ENCODE measurements at regions not wholly inside any gene's neighbourhood (a gene's known extent, or its start where the extent isn't known, plus 50 kb on each side); places are given as distances from the start of the nearest gene placed in this dataset.
"Not testable (repeated sequence)": the region's sequence is repeated elsewhere in the genome, so short reads cannot be mapped to it uniquely, and the experiment has no call there.

- ATAC-seq (ENCODE audit: low FRiP score) = no peak
- TF ChIP-seq CTCF (IDR thresholded peaks at IDR 0.05) = no peak
- DNase-seq (ENCODE audit: low spot score) = no peak
These were observed 531.3 kb upstream of the TMEFF2 start for GRCh38 chr2:192725991-192726390.

GRCh38 chr2:192719629-192720028 is 524.9 kb upstream of the TMEFF2 start:
- DNase-seq (ENCODE audit: low spot score) (no peak), ATAC-seq (ENCODE audit: low FRiP score) (no peak)
- no peak for TF ChIP-seq CTCF (IDR thresholded peaks at IDR 0.05)

GRCh38 chr2:192718340-192718739 is 523.6 kb upstream of the TMEFF2 start:
- no peak for TF ChIP-seq CTCF (IDR thresholded peaks at IDR 0.05)
- DNase-seq (ENCODE audit: low spot score) = no peak
- ATAC-seq (ENCODE audit: low FRiP score) = no peak

GRCh38 chr2:192700934-192701333 is 506.2 kb upstream of the TMEFF2 start:
- DNase-seq (ENCODE audit: low spot score) (no peak), ATAC-seq (ENCODE audit: low FRiP score) (no peak)
- TF ChIP-seq CTCF (IDR thresholded peaks at IDR 0.05) = no peak

GRCh38 chr2:192697880-192698279 is 503.1 kb upstream of the TMEFF2 start:
- DNase-seq (ENCODE audit: low spot score) = no peak
- no peak for ATAC-seq (ENCODE audit: low FRiP score)
- TF ChIP-seq CTCF (IDR thresholded peaks at IDR 0.05) = no peak

- TF ChIP-seq CTCF (IDR thresholded peaks at IDR 0.05) = no peak
- ATAC-seq (ENCODE audit: low FRiP score) (no peak), DNase-seq (ENCODE audit: low spot score) (no peak)
These were observed 502.1 kb upstream of the TMEFF2 start for GRCh38 chr2:192696857-192697256.

GRCh38 chr2:192687015-192687414 is 492.3 kb upstream of the TMEFF2 start:
- TF ChIP-seq CTCF (IDR thresholded peaks at IDR 0.05) = no peak
- no peak for ATAC-seq (ENCODE audit: low FRiP score)

GRCh38 chr2:192682511-192682910 is 487.8 kb upstream of the TMEFF2 start:
- ATAC-seq (ENCODE audit: low FRiP score); DNase-seq (ENCODE audit: low spot score): not testable (repeated sequence)

More at GRCh38 chr2:192687015-192687414, 492.3 kb upstream of the TMEFF2 start:
- no peak for DNase-seq (ENCODE audit: low spot score)

Measured in omental fat pad (tissue), 3 donors.